Tibial artery (tissue), 4 donors: ENCODE measurements at regions not wholly inside any gene's neighbourhood (a gene's known extent, or its start where the extent isn't known, plus 50 kb on each side); places are given as distances from the start of the nearest gene placed in this dataset.

Experiments used
- DNase-seq, 2 donors: peaks; one replicate each; pipeline ENCODE4 v3.0.0-alpha.2; 2019
- H3K27ac ChIP-seq, 2 donors: fragments of 200-600 bp; sonication (generic) in 1 of 2; 1 replicate in 1 of 2; 2 replicates in 1 of 2; pipeline ENCODE4 v1.5.1; 2018 to 2019; ENCODE audit warnings: mild to moderate bottlenecking in 1 of 2
- H3K27me3 ChIP-seq, 2 donors: fragments of 200-600 bp; sonication (generic) in 1 of 2; one replicate each; pipeline versions ENCODE4 v1.5.1 to v1.6.0; 2016 to 2019
- H3K36me3 ChIP-seq, 3 donors: fragments of 200-600 bp; sonication (generic) in 2 of 3; one replicate each; pipeline ENCODE4 v1.5.1; 2016 to 2019; ENCODE audit warnings: mild to moderate bottlenecking in 2 of 3
- H3K4me1 ChIP-seq, 4 donors: fragments of 200-600 bp; sonication (generic) in 2 of 4; 1 replicate in 3 of 4; 2 replicates in 1 of 4; pipeline ENCODE4 v1.5.1; 2016 to 2019
- H3K4me3 ChIP-seq, 2 donors: fragments of 200-600 bp; sonication (generic) in 1 of 2; 1 replicate in 1 of 2; 2 replicates in 1 of 2; pipeline ENCODE4 v1.5.1; 2018 to 2019; ENCODE audit warnings: mild to moderate bottlenecking in 2 of 2
- H3K9me3 ChIP-seq, 3 donors: fragments of 200-600 bp; sonication (generic) in 1 of 3; one replicate each; pipeline ENCODE4 v1.5.1; 2016 to 2019
- CTCF ChIP-seq, 2 experiments: fragments of 200-600 bp in 1 of 2; fragments of 450-650 bp in 1 of 2; IDR thresholded peaks; one replicate each; pipeline ENCODE4 v1.5.1; 2017 to 2019; ENCODE audit warnings: antibody characterized with exemption in 2 of 2, mild to moderate bottlenecking in 1 of 2, moderate library complexity in 1 of 2
- intact Hi-C: fragments of 100-400 bp; cut with DNase I; formaldehyde crosslinking; loops from one replicate; pipeline ENCODE4 v1.15.0; 2023; ENCODE audit warnings: low total_unique reads

- intact Hi-C loops, result no loop called here
- Histone ChIP-seq H3K4me3 (no peak overlapping the region), H3K9me3 (no peaks in the 10 kb centered on the region), H3K27ac (no peak overlapping the region), H3K4me1 (peaks cover 0 to 3% (median 0%) of the 10 kb centered on the region in 4 donors), H3K27me3 (no peaks in the 10 kb centered on the region), H3K36me3 (no peaks in the 10 kb centered on the region)
- no peak for TF ChIP-seq CTCF (IDR thresholded peaks at IDR 0.05)
- DNase-seq, result no peak
These were observed 520.3 kb upstream of the CDH5 start for GRCh38 chr16:65846210-65846602.

GRCh38 chr16:65845466-65846209, 520.9 kb upstream of the CDH5 start:
- Histone ChIP-seq H3K36me3 (no peaks in the 10 kb centered on the region), H3K4me3 (no peak overlapping the region), H3K4me1 (peaks cover 0 to 3% (median 0%) of the 10 kb centered on the region in 4 donors), H3K9me3 (no peaks in the 10 kb centered on the region), H3K27me3 (no peaks in the 10 kb centered on the region), H3K27ac (no peak overlapping the region)
- intact Hi-C loops, result no loop called here
- no peak for DNase-seq
- TF ChIP-seq CTCF (IDR thresholded peaks at IDR 0.05), result no peak

- Histone ChIP-seq H3K27me3 (no peaks in the 10 kb centered on the region), H3K36me3 (no peaks in the 10 kb centered on the region), H3K4me1 (peaks cover 0 to 3% (median 0%) of the 10 kb centered on the region in 4 donors), H3K27ac (no peak overlapping the region), H3K9me3 (no peaks in the 10 kb centered on the region), H3K4me3 (no peak overlapping the region)
- no peak for DNase-seq
- TF ChIP-seq CTCF (IDR thresholded peaks at IDR 0.05), result no peak
- intact Hi-C loops, result no loop called here
These were observed 522.5 kb upstream of the CDH5 start for GRCh38 chr16:65843941-65844340.

GRCh38 chr16:65842067-65842466, 524.4 kb upstream of the CDH5 start:
- no peaks in the 10 kb centered on the region for H3K27me3 ChIP-seq
- H3K4me1 ChIP-seq, result peaks cover 0 to 3% (median 0%) of the 10 kb centered on the region in 4 donors
- H3K9me3 ChIP-seq, result no peaks in the 10 kb centered on the region
- H3K36me3 ChIP-seq, result no peaks in the 10 kb centered on the region
- no peak for TF ChIP-seq CTCF (IDR thresholded peaks at IDR 0.05)
- DNase-seq, result no peak
- H3K27ac ChIP-seq, result no peak overlapping the region
- intact Hi-C loops, result no loop called here
- H3K4me3 ChIP-seq, result no peak overlapping the region

- no peak for DNase-seq
- no peaks in the 10 kb centered on the region for H3K27me3 ChIP-seq
- no peak overlapping the region for H3K27ac ChIP-seq
- TF ChIP-seq CTCF (IDR thresholded peaks at IDR 0.05), result no peak
- H3K4me1 ChIP-seq, result no peaks in the 10 kb centered on the region
- intact Hi-C loops, result no loop called here
- H3K9me3 ChIP-seq, result no peaks in the 10 kb centered on the region
- no peak overlapping the region for H3K4me3 ChIP-seq
- H3K36me3 ChIP-seq, result no peaks in the 10 kb centered on the region
These were observed 528.5 kb upstream of the CDH5 start for GRCh38 chr16:65838001-65838400.
